ENCODE measurements at regions not wholly inside any gene's neighbourhood (a gene's known extent, or its start where the extent isn't known, plus 50 kb on each side); places are given as distances from the start of the nearest gene placed in this dataset.

DNA sequence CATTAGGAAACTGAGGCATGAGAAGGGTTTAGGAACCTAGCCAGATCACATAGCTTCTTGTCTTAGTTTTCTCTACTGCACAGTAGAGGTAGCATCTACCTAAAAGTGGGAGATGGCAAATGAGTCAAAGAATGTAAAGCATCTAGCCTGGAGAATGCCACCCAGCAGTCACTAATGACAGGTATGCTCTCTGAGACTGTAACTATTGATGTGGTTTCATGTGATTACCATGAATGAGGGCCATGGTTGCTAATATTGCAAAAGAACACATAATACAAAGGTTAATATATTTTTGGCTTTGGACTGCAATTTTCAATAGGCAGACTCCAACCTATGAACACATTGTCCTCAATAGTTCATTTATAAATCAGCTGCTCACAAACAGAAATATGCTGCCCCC is 389.9 kb downstream of the GRIN2B start:
- ChIA-PET CTCF (interaction anchor here (1.1 kb wide), 1 partner anchor 229 kb away, joined by 4 read pairs; no protein-coding TSS in a partner anchor), POLR2A (interaction anchor here (1.2 to 1.4 kb wide), 3 partner anchors 11 to 21 kb away, joined by 3 to 5 read pairs (median 3); no protein-coding TSS in a partner anchor), RAD21 (ENCODE audit: low non-redundant PET in 1 of 2, low total read pairs in 2 of 2, uncharacterized antibody in 2 of 2, unreplicated experiment in 2 of 2) (no interaction called here)
- Histone ChIP-seq H3K4me2 (ENCODE audit: low read length) (peak overlapping the region; percentile 16), H3K27me3 (ENCODE audit: insufficient read depth, low read length) (no peaks in the 10 kb centered on the region), H3K36me3 (ENCODE audit: control insufficient read depth in 1 of 2, insufficient read depth in 2 of 2, low read length in 2 of 2) (no peaks in the 10 kb centered on the region), H3K4me3 (replicated peaks in 1 of 2; ENCODE audit: low read depth in 1 of 2, low read length in 2 of 2) (no peak overlapping the region), H4K20me1 (ENCODE audit: insufficient read depth) (no peaks in the 10 kb centered on the region), H3K9me2 (ENCODE audit: insufficient read depth) (no peaks in the 10 kb centered on the region), H2AFZ (ENCODE audit: low read depth, low read length, poor library complexity, severe bottlenecking) (no peak overlapping the region), H3K79me2 (ENCODE audit: insufficient read depth, low read length) (no peaks in the 10 kb centered on the region), H3K4me1 (ENCODE audit: control insufficient read depth in 1 of 2, insufficient read depth in 2 of 2, low read length in 2 of 2) (peaks cover 28 to 30% of the 10 kb centered on the region in 2 experiments), H3K27ac (ENCODE audit: low read depth, low read length) (peak overlapping the region; percentile 36; the same call in 1 of the 2 replicates), H3K9ac (ENCODE audit: low read length) (no peak overlapping the region), H3K9me3 (ENCODE audit: control insufficient read depth in 1 of 2, insufficient read depth in 1 of 2, low read depth in 1 of 2, low read length in 2 of 2) (no peaks in the 10 kb centered on the region)
- no TSS peak for BruUV-seq (replicated peaks)
- DNase-seq (ENCODE audit: low read depth, low spot score) = no peak
- peak; percentile 79 for ATAC-seq
- intact Hi-C loops (cut with micrococcal nuclease) = no loop called here
- TF ChIP-seq, protein P1, sequence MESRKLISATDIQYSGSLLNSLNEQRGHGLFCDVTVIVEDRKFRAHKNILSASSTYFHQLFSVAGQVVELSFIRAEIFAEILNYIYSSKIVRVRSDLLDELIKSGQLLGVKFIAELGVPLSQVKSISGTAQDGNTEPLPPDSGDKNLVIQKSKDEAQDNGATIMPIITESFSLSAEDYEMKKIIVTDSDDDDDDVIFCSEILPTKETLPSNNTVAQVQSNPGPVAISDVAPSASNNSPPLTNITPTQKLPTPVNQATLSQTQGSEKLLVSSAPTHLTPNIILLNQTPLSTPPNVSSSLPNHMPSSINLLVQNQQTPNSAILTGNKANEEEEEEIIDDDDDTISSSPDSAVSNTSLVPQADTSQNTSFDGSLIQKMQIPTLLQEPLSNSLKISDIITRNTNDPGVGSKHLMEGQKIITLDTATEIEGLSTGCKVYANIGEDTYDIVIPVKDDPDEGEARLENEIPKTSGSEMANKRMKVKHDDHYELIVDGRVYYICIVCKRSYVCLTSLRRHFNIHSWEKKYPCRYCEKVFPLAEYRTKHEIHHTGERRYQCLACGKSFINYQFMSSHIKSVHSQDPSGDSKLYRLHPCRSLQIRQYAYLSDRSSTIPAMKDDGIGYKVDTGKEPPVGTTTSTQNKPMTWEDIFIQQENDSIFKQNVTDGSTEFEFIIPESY (IDR thresholded peaks at IDR 0.05; ENCODE audit: extremely low read depth, insufficient replicate concordance, low read length) = no peak
- TF ChIP-seq SIN3A (IDR thresholded peaks at IDR 0.05; ENCODE audit: low read depth) (no peak), CEBPB (IDR thresholded peaks at IDR 0.05; ENCODE audit: low read depth) (0 out of 2 replicates have a peak, but pooled peaks have one; percentile 26), POLR2AphosphoS5 (IDR thresholded peaks at IDR 0.05; ENCODE audit: low read depth, low read length) (no peak), EZH2 (IDR thresholded peaks at IDR 0.05) (no peak)
- TF ChIP-seq, protein P2, sequence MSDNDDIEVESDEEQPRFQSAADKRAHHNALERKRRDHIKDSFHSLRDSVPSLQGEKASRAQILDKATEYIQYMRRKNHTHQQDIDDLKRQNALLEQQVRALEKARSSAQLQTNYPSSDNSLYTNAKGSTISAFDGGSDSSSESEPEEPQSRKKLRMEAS (IDR thresholded peaks at IDR 0.05) = no peak

DNA sequence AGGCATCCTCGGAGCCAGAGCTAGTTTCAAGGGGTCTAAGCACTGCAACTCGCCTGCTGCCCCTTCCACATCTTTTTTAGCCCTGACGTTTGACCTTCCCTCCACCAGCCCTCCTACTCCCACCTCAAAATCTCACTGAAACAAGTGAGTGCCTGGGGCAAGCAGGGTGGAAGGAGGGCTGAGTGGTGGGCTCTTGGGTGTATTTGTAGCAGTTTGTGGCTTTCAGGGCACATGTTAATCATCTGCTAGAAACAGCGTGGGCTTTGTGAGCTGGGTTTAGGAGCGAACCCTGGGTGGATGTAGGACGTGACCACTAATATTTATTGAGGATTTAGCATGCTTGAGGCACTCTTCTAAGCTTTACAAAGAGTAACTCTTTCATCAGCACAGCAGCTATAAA is 390.3 kb downstream of the GRIN2B start:
- Histone ChIP-seq H3K27ac (ENCODE audit: low read depth, low read length) (peak overlapping the region; percentile 36; the same call in 1 of the 2 replicates), H3K4me1 (ENCODE audit: control insufficient read depth in 1 of 2, insufficient read depth in 2 of 2, low read length in 2 of 2) (peaks cover 24 to 26% of the 10 kb centered on the region in 2 experiments), H3K9me2 (ENCODE audit: insufficient read depth) (no peaks in the 10 kb centered on the region), H3K9me3 (ENCODE audit: control insufficient read depth in 1 of 2, insufficient read depth in 1 of 2, low read depth in 1 of 2, low read length in 2 of 2) (no peaks in the 10 kb centered on the region), H3K36me3 (ENCODE audit: control insufficient read depth in 1 of 2, insufficient read depth in 2 of 2, low read length in 2 of 2) (no peaks in the 10 kb centered on the region), H2AFZ (ENCODE audit: low read depth, low read length, poor library complexity, severe bottlenecking) (no peak overlapping the region), H3K27me3 (ENCODE audit: insufficient read depth, low read length) (no peaks in the 10 kb centered on the region), H3K79me2 (ENCODE audit: insufficient read depth, low read length) (no peaks in the 10 kb centered on the region), H4K20me1 (ENCODE audit: insufficient read depth) (no peaks in the 10 kb centered on the region), H3K4me3 (replicated peaks in 1 of 2; ENCODE audit: low read depth in 1 of 2, low read length in 2 of 2) (no peak overlapping the region), H3K4me2 (ENCODE audit: low read length) (peak overlapping the region; percentile 16; the same call in 1 of the 2 replicates), H3K9ac (ENCODE audit: low read length) (no peak overlapping the region)
- RAD21 ChIA-PET (ENCODE audit: low non-redundant PET in 1 of 2, low total read pairs in 2 of 2, uncharacterized antibody in 2 of 2, unreplicated experiment in 2 of 2) = no interaction called here
- ATAC-seq (peak; percentile 21; the same call in 1 of the 2 replicates), DNase-seq (ENCODE audit: low read depth, low spot score) (no peak)
- BruUV-seq (replicated peaks) = no TSS peak
- intact Hi-C loops (cut with micrococcal nuclease) = no loop called here
- CTCF ChIA-PET = no interaction called here
- POLR2A ChIA-PET = interaction anchor here (1.3 to 1.4 kb wide), 2 partner anchors 10 to 20 kb away, joined by 3 to 5 read pairs; no protein-coding TSS in a partner anchor
- no peak for TF ChIP-seq EZH2 (IDR thresholded peaks at IDR 0.05)

Data from HCT116 (cell line).